Endothelial cell of umbilical vein (primary cell): ENCODE measurements at regions not wholly inside any gene's neighbourhood (a gene's known extent, or its start where the extent isn't known, plus 50 kb on each side); places are given as distances from the start of the nearest gene placed in this dataset.

Experiments
- BruUV-seq: library from RNA; stranded (reverse); fragments of 400-500 nt; replicated peaks from 2 replicates; lab custom pipeline; 2021; lab: Mats Ljungman, UMichigan
- CTCF ChIA-PET: fragments of 300-600, 350-600 bp; sonication (Branson Sonifier 250); formaldehyde crosslinking; loops from one replicate; lab custom pipeline; 2021; ENCODE audit warnings: antibody characterized with exemption, inconsistent platforms; lab: Charles Lee
- POLR2A ChIA-PET: fragments of 300-600, 350-600 bp; sonication (Branson Sonifier 250); formaldehyde crosslinking; loops from one replicate; lab custom pipeline; 2021; ENCODE audit warnings: antibody characterized with exemption, inconsistent platforms; lab: Charles Lee
- DNase-seq: peaks from one replicate; pipeline ENCODE4 v3.0.0-alpha.2; 2011; ENCODE audit warnings: low read depth, low spot score
- FAIRE-seq: peaks from 2 replicates; lab custom pipeline; 2011; peaks lifted over from hg19 to GRCh38; lab: Jason Lieb, UNC
- H2AFZ ChIP-seq: 2 replicates; pipeline ENCODE4 v1.6.0; 2012; ENCODE audit warnings: low read depth, low read length, control low read depth, inconsistent platforms
- H3K27ac ChIP-seq: 2 replicates; pipeline ENCODE4 v1.5.1; 2011; ENCODE audit warnings: low read depth, mild to moderate bottlenecking, control low read depth, low read length, moderate library complexity; ENCODE audit not compliant: insufficient read depth
- H3K27me3 ChIP-seq, 2 experiments: 2 replicates each; pipeline versions ENCODE4 v1.6.0 to v1.6.1; 2011; ENCODE audit warnings: low read length in 2 of 2, mixed read lengths in 1 of 2; ENCODE audit not compliant: control insufficient read depth in 2 of 2, insufficient read depth in 2 of 2
- H3K36me3 ChIP-seq, 2 experiments: 2 replicates in 1 of 2; 3 replicates in 1 of 2; pipeline ENCODE4 v1.5.1; 2011; ENCODE audit warnings: low read length in 2 of 2, mild to moderate bottlenecking in 1 of 2, moderate library complexity in 1 of 2; ENCODE audit not compliant: control insufficient read depth in 2 of 2, insufficient read depth in 2 of 2; ENCODE audit errors: extremely low read depth in 1 of 2
- H3K4me1 ChIP-seq: 3 replicates; pipeline ENCODE4 v1.5.1; 2011; ENCODE audit warnings: mild to moderate bottlenecking, low read length; ENCODE audit not compliant: control insufficient read depth, insufficient read depth; ENCODE audit errors: extremely low read depth
- H3K4me2 ChIP-seq: 2 replicates; pipeline ENCODE4 v1.6.1; 2011; ENCODE audit warnings: low read length, control low read depth, mixed read lengths; ENCODE audit not compliant: insufficient read depth
- H3K4me3 ChIP-seq, 3 experiments: fragments of 200-600 bp in 1 of 3; sonication (generic), shearing (Covaris generic) in 1 of 3; replicated peaks in 1 of 3; 2 replicates each; pipeline ENCODE4 v1.5.1; 2011 to 2016; ENCODE audit warnings: control low read depth in 3 of 3, low read length in 3 of 3, mild to moderate bottlenecking in 2 of 3, inconsistent platforms in 1 of 3, low read depth in 1 of 3, moderate library complexity in 1 of 3; ENCODE audit not compliant: insufficient read depth in 1 of 3
- H3K79me2 ChIP-seq: 2 replicates; pipeline ENCODE4 v1.6.0; 2012; ENCODE audit warnings: low read length, inconsistent platforms; ENCODE audit not compliant: control insufficient read depth, insufficient read depth
- H3K9ac ChIP-seq: replicated peaks from 2 replicates; pipeline ENCODE3; 2011; ENCODE audit warnings: low read length, control low read depth; ENCODE audit not compliant: insufficient read depth; ENCODE audit errors: extremely low read depth
- H3K9me1 ChIP-seq: replicated peaks from 3 replicates; pipeline ENCODE4 v1.6.0; 2011; ENCODE audit warnings: mild to moderate bottlenecking, low read length; ENCODE audit not compliant: control insufficient read depth, insufficient read depth; ENCODE audit errors: extremely low read depth
- H3K9me3 ChIP-seq: replicated peaks from 2 replicates; pipeline ENCODE4 v1.5.1; 2012; ENCODE audit warnings: low read length, inconsistent platforms; ENCODE audit not compliant: control insufficient read depth, insufficient read depth
- H4K20me1 ChIP-seq: replicated peaks from 2 replicates; pipeline ENCODE3; 2011; ENCODE audit warnings: mild to moderate bottlenecking, low read length; ENCODE audit not compliant: control insufficient read depth, insufficient read depth; ENCODE audit errors: extremely low read depth
- EZH2 ChIP-seq: IDR thresholded peaks from 2 replicates; pipeline ENCODE4 v1.6.1; 2012; ENCODE audit warnings: borderline replicate concordance, low read depth, mild to moderate bottlenecking, moderate library complexity, low read length, inconsistent platforms; ENCODE audit not compliant: severe bottlenecking
- FOS ChIP-seq: IDR thresholded peaks from 2 replicates; pipeline ENCODE4 v1.6.1; 2011; ENCODE audit warnings: mild to moderate bottlenecking, low read length, moderate library complexity, borderline replicate concordance; ENCODE audit not compliant: insufficient read depth
- GATA2 ChIP-seq: IDR thresholded peaks from 2 replicates; pipeline ENCODE4 v1.7.0; 2011; ENCODE audit warnings: low read depth, mild to moderate bottlenecking, moderate library complexity, mixed read lengths, low read length; ENCODE audit not compliant: insufficient read length, insufficient read depth
- JUN ChIP-seq: IDR thresholded peaks from 2 replicates; pipeline ENCODE4 v1.6.1; 2011; ENCODE audit warnings: borderline replicate concordance, low read depth; ENCODE audit not compliant: insufficient read length, insufficient read depth
- MYC ChIP-seq: IDR thresholded peaks from one replicate; pipeline ENCODE4 v1.6.1; 2011; ENCODE audit warnings: mild to moderate bottlenecking, low read depth, low read length
- POLR2A ChIP-seq: IDR thresholded peaks from 2 replicates; pipeline ENCODE4 v1.6.1; 2012; ENCODE audit warnings: low read depth, mild to moderate bottlenecking, control low read depth, low read length
- POLR2AphosphoS5 ChIP-seq: IDR thresholded peaks from 2 replicates; pipeline ENCODE4 v1.6.1; 2012; ENCODE audit warnings: low read depth, mild to moderate bottlenecking, control low read depth, low read length, moderate library complexity; ENCODE audit not compliant: insufficient read depth
- dilution Hi-C: fragments of 300-500 bp; cut with MboI; formaldehyde crosslinking; loops from one replicate; pipeline ENCODE4 v1.15.0; 2019; ENCODE audit warnings: low sequenced_read_pairs; ENCODE audit not compliant: extremely low pct_ligation_motif_present
- intact Hi-C: fragments of 100-400 bp; cut with micrococcal nuclease; formaldehyde crosslinking; loops from one replicate; pipeline ENCODE4 v1.10.0; 2022
- TF ChIP-seq, protein P1 (sequence below), 2 donors: IDR thresholded peaks; 1 replicate in 1 of 2; 2 replicates in 1 of 2; pipeline ENCODE4 v1.5.1; 2011; ENCODE audit warnings: low read length in 2 of 2, mild to moderate bottlenecking in 2 of 2, moderate library complexity in 2 of 2, control low read depth in 1 of 2, inconsistent platforms in 1 of 2, low read depth in 1 of 2; ENCODE audit not compliant: insufficient read depth in 1 of 2; ENCODE audit errors: extremely low read depth in 1 of 2
- TF ChIP-seq, protein P2 (sequence below): IDR thresholded peaks from 2 replicates; pipeline ENCODE4 v1.6.1; 2011; ENCODE audit not compliant: insufficient read depth, insufficient read length

DNA sequence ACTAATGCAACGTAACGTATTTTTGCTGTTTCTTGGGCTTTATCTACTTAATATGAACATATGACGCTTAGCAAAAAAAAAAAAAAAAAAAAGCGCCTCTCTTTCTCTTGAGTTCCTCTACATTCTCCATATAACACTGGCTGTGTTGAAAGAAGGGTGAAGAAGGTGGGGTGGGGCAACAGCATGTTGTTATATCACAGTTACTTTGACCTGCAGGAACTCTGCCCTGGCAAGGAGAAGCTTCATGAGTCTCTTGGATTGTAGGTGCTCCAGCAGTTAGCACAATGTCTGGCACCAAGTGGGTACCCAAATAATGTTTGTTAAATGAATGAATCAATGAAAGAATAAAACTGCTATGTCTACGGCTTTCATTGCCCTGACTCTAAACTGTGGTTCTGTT lies 162.6 kb downstream of the ATG4C start:
- dilution Hi-C loops: no loop called here
- Histone ChIP-seq H3K4me2 (no peak overlapping the region), H3K27me3 (peaks cover 2 to 9% of the 10 kb centered on the region in 2 experiments), H3K36me3 (no peaks in the 10 kb centered on the region), H3K79me2 (no peaks in the 10 kb centered on the region), H3K9me3 (no peaks in the 10 kb centered on the region), H3K9me1 (no peaks in the 10 kb centered on the region), H3K4me3 (no peak overlapping the region), H2AFZ (no peak overlapping the region), H3K27ac (no peak overlapping the region), H4K20me1 (no peaks in the 10 kb centered on the region), H3K9ac (no peak overlapping the region), H3K4me1 (no peaks in the 10 kb centered on the region)
- FAIRE-seq (no peak), DNase-seq (no peak)
- ChIA-PET CTCF (no interaction called here), POLR2A (no interaction called here)
- intact Hi-C loops: no loop called here
- no TSS peak for BruUV-seq
- no peak for TF ChIP-seq EZH2
- no peak for TF ChIP-seq MYC
- no peak for TF ChIP-seq JUN
- TF ChIP-seq, protein P1, sequence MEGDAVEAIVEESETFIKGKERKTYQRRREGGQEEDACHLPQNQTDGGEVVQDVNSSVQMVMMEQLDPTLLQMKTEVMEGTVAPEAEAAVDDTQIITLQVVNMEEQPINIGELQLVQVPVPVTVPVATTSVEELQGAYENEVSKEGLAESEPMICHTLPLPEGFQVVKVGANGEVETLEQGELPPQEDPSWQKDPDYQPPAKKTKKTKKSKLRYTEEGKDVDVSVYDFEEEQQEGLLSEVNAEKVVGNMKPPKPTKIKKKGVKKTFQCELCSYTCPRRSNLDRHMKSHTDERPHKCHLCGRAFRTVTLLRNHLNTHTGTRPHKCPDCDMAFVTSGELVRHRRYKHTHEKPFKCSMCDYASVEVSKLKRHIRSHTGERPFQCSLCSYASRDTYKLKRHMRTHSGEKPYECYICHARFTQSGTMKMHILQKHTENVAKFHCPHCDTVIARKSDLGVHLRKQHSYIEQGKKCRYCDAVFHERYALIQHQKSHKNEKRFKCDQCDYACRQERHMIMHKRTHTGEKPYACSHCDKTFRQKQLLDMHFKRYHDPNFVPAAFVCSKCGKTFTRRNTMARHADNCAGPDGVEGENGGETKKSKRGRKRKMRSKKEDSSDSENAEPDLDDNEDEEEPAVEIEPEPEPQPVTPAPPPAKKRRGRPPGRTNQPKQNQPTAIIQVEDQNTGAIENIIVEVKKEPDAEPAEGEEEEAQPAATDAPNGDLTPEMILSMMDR (IDR thresholded peaks at IDR 0.05; ENCODE audit: extremely low read depth in 1 of 2, insufficient read depth in 1 of 2, low read depth in 1 of 2, low read length in 2 of 2): no peak

DNA sequence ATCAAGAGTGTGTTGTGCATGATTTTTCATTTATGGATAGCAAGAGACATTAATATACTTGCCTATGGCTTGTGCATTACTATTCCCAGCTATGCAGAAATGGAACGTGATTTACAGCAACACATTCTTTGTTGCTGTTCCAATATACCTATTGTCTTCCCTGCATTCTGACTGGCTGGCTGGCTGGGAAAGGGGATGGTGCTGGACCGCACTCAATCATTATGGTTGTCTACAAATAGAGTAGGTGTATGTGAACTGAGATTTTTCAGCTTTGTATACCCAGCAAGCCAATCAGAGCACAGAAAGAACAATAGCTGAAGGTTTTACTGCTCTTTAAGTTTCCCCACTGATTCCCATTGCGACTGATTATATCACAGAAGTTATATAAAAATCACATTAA lies 167.5 kb downstream of the ATG4C start:
- Histone ChIP-seq H3K4me3 (no peak overlapping the region), H3K79me2 (no peaks in the 10 kb centered on the region), H2AFZ (no peak overlapping the region), H3K4me1 (no peaks in the 10 kb centered on the region), H3K9me3 (no peaks in the 10 kb centered on the region), H3K9me1 (no peaks in the 10 kb centered on the region), H3K36me3 (no peaks in the 10 kb centered on the region), H3K27ac (no peak overlapping the region), H3K9ac (no peak overlapping the region), H3K4me2 (no peak overlapping the region), H3K27me3 (peaks cover 2 to 9% of the 10 kb centered on the region in 2 experiments), H4K20me1 (no peaks in the 10 kb centered on the region)
- dilution Hi-C loops (no loop called here), intact Hi-C loops (no loop called here)
- no peak for TF ChIP-seq POLR2A
- no peak for TF ChIP-seq POLR2AphosphoS5
- TF ChIP-seq GATA2: no peak
- TF ChIP-seq JUN: no peak
- TF ChIP-seq EZH2: no peak
- no peak for TF ChIP-seq MYC
- TF ChIP-seq, protein P2, sequence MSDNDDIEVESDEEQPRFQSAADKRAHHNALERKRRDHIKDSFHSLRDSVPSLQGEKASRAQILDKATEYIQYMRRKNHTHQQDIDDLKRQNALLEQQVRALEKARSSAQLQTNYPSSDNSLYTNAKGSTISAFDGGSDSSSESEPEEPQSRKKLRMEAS: no peak
- TF ChIP-seq, protein P1 (IDR thresholded peaks at IDR 0.05; ENCODE audit: extremely low read depth in 1 of 2, insufficient read depth in 1 of 2, low read depth in 1 of 2, low read length in 2 of 2): no peak
- TF ChIP-seq FOS: no peak
- CTCF ChIA-PET: interaction anchor here (1.3 to 2.1 kb wide), 2 partner anchors 12 to 25 kb away, joined by 3 to 6 read pairs; no protein-coding TSS in a partner anchor
- DNase-seq: no peak
- POLR2A ChIA-PET: no interaction called here
- no peak for FAIRE-seq
- no TSS peak for BruUV-seq
